Endothelial cell of umbilical vein (primary cell): ENCODE measurements at regions not wholly inside any gene's neighbourhood (a gene's known extent, or its start where the extent isn't known, plus 50 kb on each side); places are given as distances from the start of the nearest gene placed in this dataset.

Source experiments
- BruUV-seq: library from RNA; stranded (reverse); fragments of 400-500 nt; replicated peaks from 2 replicates; lab custom pipeline; 2021; lab: Mats Ljungman, UMichigan
- CTCF ChIA-PET: fragments of 300-600, 350-600 bp; sonication (Branson Sonifier 250); formaldehyde crosslinking; loops from one replicate; lab custom pipeline; 2021; ENCODE audit warnings: antibody characterized with exemption, inconsistent platforms; lab: Charles Lee
- POLR2A ChIA-PET: fragments of 300-600, 350-600 bp; sonication (Branson Sonifier 250); formaldehyde crosslinking; loops from one replicate; lab custom pipeline; 2021; ENCODE audit warnings: antibody characterized with exemption, inconsistent platforms; lab: Charles Lee
- DNase-seq: peaks from one replicate; pipeline ENCODE4 v3.0.0-alpha.2; 2011; ENCODE audit warnings: low read depth, low spot score
- FAIRE-seq: peaks from 2 replicates; lab custom pipeline; 2011; peaks lifted over from hg19 to GRCh38; lab: Jason Lieb, UNC
- H2AFZ ChIP-seq: 2 replicates; pipeline ENCODE4 v1.6.0; 2012; ENCODE audit warnings: low read depth, low read length, control low read depth, inconsistent platforms
- H3K27ac ChIP-seq: 2 replicates; pipeline ENCODE4 v1.5.1; 2011; ENCODE audit warnings: low read depth, mild to moderate bottlenecking, control low read depth, low read length, moderate library complexity; ENCODE audit not compliant: insufficient read depth
- H3K27me3 ChIP-seq, 2 experiments: 2 replicates each; pipeline versions ENCODE4 v1.6.0 to v1.6.1; 2011; ENCODE audit warnings: low read length in 2 of 2, mixed read lengths in 1 of 2; ENCODE audit not compliant: control insufficient read depth in 2 of 2, insufficient read depth in 2 of 2
- H3K36me3 ChIP-seq, 2 experiments: 2 replicates in 1 of 2; 3 replicates in 1 of 2; pipeline ENCODE4 v1.5.1; 2011; ENCODE audit warnings: low read length in 2 of 2, mild to moderate bottlenecking in 1 of 2, moderate library complexity in 1 of 2; ENCODE audit not compliant: control insufficient read depth in 2 of 2, insufficient read depth in 2 of 2; ENCODE audit errors: extremely low read depth in 1 of 2
- H3K4me1 ChIP-seq: 3 replicates; pipeline ENCODE4 v1.5.1; 2011; ENCODE audit warnings: mild to moderate bottlenecking, low read length; ENCODE audit not compliant: control insufficient read depth, insufficient read depth; ENCODE audit errors: extremely low read depth
- H3K4me2 ChIP-seq: 2 replicates; pipeline ENCODE4 v1.6.1; 2011; ENCODE audit warnings: low read length, control low read depth, mixed read lengths; ENCODE audit not compliant: insufficient read depth
- H3K4me3 ChIP-seq, 3 experiments: fragments of 200-600 bp in 1 of 3; sonication (generic), shearing (Covaris generic) in 1 of 3; replicated peaks in 1 of 3; 2 replicates each; pipeline ENCODE4 v1.5.1; 2011 to 2016; ENCODE audit warnings: control low read depth in 3 of 3, low read length in 3 of 3, mild to moderate bottlenecking in 2 of 3, inconsistent platforms in 1 of 3, low read depth in 1 of 3, moderate library complexity in 1 of 3; ENCODE audit not compliant: insufficient read depth in 1 of 3
- H3K79me2 ChIP-seq: 2 replicates; pipeline ENCODE4 v1.6.0; 2012; ENCODE audit warnings: low read length, inconsistent platforms; ENCODE audit not compliant: control insufficient read depth, insufficient read depth
- H3K9ac ChIP-seq: replicated peaks from 2 replicates; pipeline ENCODE3; 2011; ENCODE audit warnings: low read length, control low read depth; ENCODE audit not compliant: insufficient read depth; ENCODE audit errors: extremely low read depth
- H3K9me1 ChIP-seq: replicated peaks from 3 replicates; pipeline ENCODE4 v1.6.0; 2011; ENCODE audit warnings: mild to moderate bottlenecking, low read length; ENCODE audit not compliant: control insufficient read depth, insufficient read depth; ENCODE audit errors: extremely low read depth
- H3K9me3 ChIP-seq: replicated peaks from 2 replicates; pipeline ENCODE4 v1.5.1; 2012; ENCODE audit warnings: low read length, inconsistent platforms; ENCODE audit not compliant: control insufficient read depth, insufficient read depth
- H4K20me1 ChIP-seq: replicated peaks from 2 replicates; pipeline ENCODE3; 2011; ENCODE audit warnings: mild to moderate bottlenecking, low read length; ENCODE audit not compliant: control insufficient read depth, insufficient read depth; ENCODE audit errors: extremely low read depth
- CTCF ChIP-seq, 2 donors: IDR thresholded peaks; 1 replicate in 1 of 2; 2 replicates in 1 of 2; pipeline ENCODE4 v1.5.1; 2011; ENCODE audit warnings: low read length in 2 of 2, mild to moderate bottlenecking in 2 of 2, moderate library complexity in 2 of 2, control low read depth in 1 of 2, inconsistent platforms in 1 of 2, low read depth in 1 of 2; ENCODE audit not compliant: insufficient read depth in 1 of 2; ENCODE audit errors: extremely low read depth in 1 of 2
- EZH2 ChIP-seq: IDR thresholded peaks from 2 replicates; pipeline ENCODE4 v1.6.1; 2012; ENCODE audit warnings: borderline replicate concordance, low read depth, mild to moderate bottlenecking, moderate library complexity, low read length, inconsistent platforms; ENCODE audit not compliant: severe bottlenecking
- FOS ChIP-seq: IDR thresholded peaks from 2 replicates; pipeline ENCODE4 v1.6.1; 2011; ENCODE audit warnings: mild to moderate bottlenecking, low read length, moderate library complexity, borderline replicate concordance; ENCODE audit not compliant: insufficient read depth
- GATA2 ChIP-seq: IDR thresholded peaks from 2 replicates; pipeline ENCODE4 v1.7.0; 2011; ENCODE audit warnings: low read depth, mild to moderate bottlenecking, moderate library complexity, mixed read lengths, low read length; ENCODE audit not compliant: insufficient read length, insufficient read depth
- JUN ChIP-seq: IDR thresholded peaks from 2 replicates; pipeline ENCODE4 v1.6.1; 2011; ENCODE audit warnings: borderline replicate concordance, low read depth; ENCODE audit not compliant: insufficient read length, insufficient read depth
- MAX ChIP-seq: IDR thresholded peaks from 2 replicates; pipeline ENCODE4 v1.6.1; 2011; ENCODE audit not compliant: insufficient read depth, insufficient read length
- MYC ChIP-seq: IDR thresholded peaks from one replicate; pipeline ENCODE4 v1.6.1; 2011; ENCODE audit warnings: mild to moderate bottlenecking, low read depth, low read length
- POLR2A ChIP-seq: IDR thresholded peaks from 2 replicates; pipeline ENCODE4 v1.6.1; 2012; ENCODE audit warnings: low read depth, mild to moderate bottlenecking, control low read depth, low read length
- POLR2AphosphoS5 ChIP-seq: IDR thresholded peaks from 2 replicates; pipeline ENCODE4 v1.6.1; 2012; ENCODE audit warnings: low read depth, mild to moderate bottlenecking, control low read depth, low read length, moderate library complexity; ENCODE audit not compliant: insufficient read depth
- dilution Hi-C: fragments of 300-500 bp; cut with MboI; formaldehyde crosslinking; loops from one replicate; pipeline ENCODE4 v1.15.0; 2019; ENCODE audit warnings: low sequenced_read_pairs; ENCODE audit not compliant: extremely low pct_ligation_motif_present
- intact Hi-C: fragments of 100-400 bp; cut with micrococcal nuclease; formaldehyde crosslinking; loops from one replicate; pipeline ENCODE4 v1.10.0; 2022

GRCh38 chr18:75864816-75865215 is 437.3 kb upstream of the SMIM21 start:
- DNase-seq: no peak
- TF ChIP-seq POLR2A: no peak
- no peak for TF ChIP-seq FOS
- no peak for TF ChIP-seq MYC
- TF ChIP-seq CTCF (IDR thresholded peaks at IDR 0.05; ENCODE audit: extremely low read depth in 1 of 2, insufficient read depth in 1 of 2, low read depth in 1 of 2, low read length in 2 of 2): no peak
- TF ChIP-seq MAX: no peak
- no peak for TF ChIP-seq GATA2
- TF ChIP-seq EZH2: no peak
- TF ChIP-seq JUN: no peak
- no peak for TF ChIP-seq POLR2AphosphoS5
- POLR2A ChIA-PET: no interaction called here
- Histone ChIP-seq H3K4me3 (no peak overlapping the region), H4K20me1 (no peaks in the 10 kb centered on the region), H3K27ac (no peak overlapping the region), H3K4me1 (no peaks in the 10 kb centered on the region), H3K9me1 (no peaks in the 10 kb centered on the region), H3K9ac (no peak overlapping the region), H3K79me2 (no peaks in the 10 kb centered on the region), H3K4me2 (no peak overlapping the region), H3K9me3 (peaks cover 10% of the 10 kb centered on the region), H2AFZ (no peak overlapping the region), H3K36me3 (no peaks in the 10 kb centered on the region), H3K27me3 (no peaks in the 10 kb centered on the region)
- dilution Hi-C loops: no loop called here
- no peak for FAIRE-seq
- no TSS peak for BruUV-seq
- CTCF ChIA-PET: no interaction called here
- intact Hi-C loops: no loop called here
